ENCODE measurements at regions not wholly inside any gene's neighbourhood (a gene's known extent, or its start where the extent isn't known, plus 50 kb on each side); places are given as distances from the start of the nearest gene placed in this dataset.

DNA sequence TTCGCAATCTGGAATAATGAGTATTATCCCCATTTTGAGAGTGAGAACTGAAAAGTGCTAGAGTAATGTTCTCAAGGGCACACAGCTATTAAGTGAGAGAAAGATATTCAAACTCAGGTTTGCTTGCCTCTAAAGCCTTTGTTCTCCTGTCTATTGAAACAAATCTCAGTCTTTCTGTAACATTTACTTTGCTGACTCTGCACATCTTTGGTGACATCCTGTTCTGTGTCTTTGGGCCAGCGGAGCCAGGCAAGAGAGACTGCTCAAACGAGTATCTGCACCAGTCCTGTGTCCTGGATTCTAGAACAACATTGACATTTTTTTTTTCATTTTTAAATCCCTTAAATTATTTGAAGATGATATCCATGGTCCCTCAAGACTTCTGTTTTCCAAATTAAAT lies 1539.2 kb upstream of the PIK3C3 start:
- in situ Hi-C loops (cut with HindIII; ENCODE audit: low pct_unique_long_range_greater_than_20kb, low sequenced_read_pairs): no loop called here
- DNase-seq (ENCODE audit: low read depth): no peak

DNA sequence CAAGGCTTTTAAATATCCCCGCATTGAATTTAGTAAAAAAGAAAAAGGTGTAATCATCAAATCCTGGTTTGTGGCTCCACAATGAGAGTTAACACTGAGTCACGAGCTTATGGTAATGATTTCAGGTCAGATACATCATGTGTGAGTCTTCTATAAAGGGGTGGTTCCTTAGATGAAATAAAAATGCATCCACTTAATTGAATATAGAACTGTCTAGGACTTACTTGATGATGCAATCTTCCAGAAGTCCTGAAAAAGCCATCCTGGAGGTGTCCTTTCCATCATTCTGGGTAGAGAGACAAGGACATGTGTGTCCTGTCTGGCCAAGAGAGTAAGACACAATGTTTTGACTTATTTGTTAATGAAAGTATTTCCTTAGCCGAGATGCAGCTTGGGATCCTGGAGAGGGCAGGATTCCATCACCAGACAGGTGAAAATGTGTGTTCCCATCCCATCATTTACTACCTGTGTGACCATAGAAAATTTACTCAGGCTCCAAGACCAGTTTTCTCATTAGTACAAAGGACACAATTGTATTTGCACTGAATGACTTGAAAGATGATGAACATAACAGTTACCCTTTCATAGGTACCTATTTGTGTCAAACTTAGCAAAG lies 1539.8 kb upstream of the PIK3C3 start:
- no peak for DNase-seq (ENCODE audit: low read depth)

DNA sequence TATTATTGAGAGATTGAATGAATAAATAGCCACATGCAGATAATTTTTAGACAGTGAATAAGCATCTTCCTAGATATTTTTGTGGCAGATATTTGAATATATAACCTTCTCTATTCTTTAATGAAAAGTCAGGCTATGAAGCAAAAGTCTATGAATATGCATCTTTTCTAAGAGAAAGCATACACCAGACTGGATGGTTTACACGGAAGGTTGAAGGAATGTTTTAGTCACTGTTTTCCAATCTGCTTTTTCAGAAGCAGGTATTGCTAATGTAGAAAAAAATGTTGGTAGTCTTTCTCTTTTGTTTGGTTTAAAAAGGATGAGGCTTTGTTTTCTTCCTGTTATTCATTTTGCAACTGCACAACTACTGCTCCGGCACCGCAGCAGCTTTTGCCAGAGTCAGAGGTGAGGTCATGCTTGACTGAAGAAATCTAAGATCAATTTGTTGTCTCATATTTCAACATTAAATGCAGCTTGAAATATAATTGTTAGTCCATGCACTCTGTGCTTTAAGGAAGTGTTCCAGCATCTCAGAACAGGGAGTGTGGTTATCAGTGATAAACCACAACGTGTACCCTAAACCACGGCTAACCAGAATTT lies 1540.8 kb upstream of the PIK3C3 start:
- in situ Hi-C loops (cut with HindIII; ENCODE audit: low pct_unique_long_range_greater_than_20kb, low sequenced_read_pairs): no loop called here
- no peak for DNase-seq (ENCODE audit: low read depth)

More for the DNA sequence above, 1539.8 kb upstream of the PIK3C3 start:
- in situ Hi-C loops (cut with HindIII; ENCODE audit: low pct_unique_long_range_greater_than_20kb, low sequenced_read_pairs): no loop called here

DNA sequence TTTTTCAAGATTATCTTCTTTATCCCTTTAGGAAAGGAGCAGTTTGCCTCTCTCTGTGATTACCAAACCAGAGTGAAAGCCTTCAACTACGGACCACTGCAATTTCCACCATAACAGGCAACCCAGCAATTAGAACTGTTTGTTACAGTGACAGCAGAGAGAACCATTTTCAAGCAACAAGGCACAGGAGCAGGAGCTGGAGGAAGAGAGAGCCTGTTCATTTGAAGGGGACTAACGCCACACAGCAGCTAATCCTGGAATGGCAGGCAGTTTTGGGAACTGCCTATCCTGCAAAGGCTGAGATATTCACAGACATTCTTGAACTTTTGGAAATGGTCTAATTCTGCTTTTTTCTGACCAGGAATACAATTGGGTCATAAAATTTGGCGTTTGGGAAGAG lies 1541.9 kb upstream of the PIK3C3 start:
- in situ Hi-C loops (cut with HindIII; ENCODE audit: low pct_unique_long_range_greater_than_20kb, low sequenced_read_pairs): no loop called here
- DNase-seq (ENCODE audit: low read depth): no peak

DNA sequence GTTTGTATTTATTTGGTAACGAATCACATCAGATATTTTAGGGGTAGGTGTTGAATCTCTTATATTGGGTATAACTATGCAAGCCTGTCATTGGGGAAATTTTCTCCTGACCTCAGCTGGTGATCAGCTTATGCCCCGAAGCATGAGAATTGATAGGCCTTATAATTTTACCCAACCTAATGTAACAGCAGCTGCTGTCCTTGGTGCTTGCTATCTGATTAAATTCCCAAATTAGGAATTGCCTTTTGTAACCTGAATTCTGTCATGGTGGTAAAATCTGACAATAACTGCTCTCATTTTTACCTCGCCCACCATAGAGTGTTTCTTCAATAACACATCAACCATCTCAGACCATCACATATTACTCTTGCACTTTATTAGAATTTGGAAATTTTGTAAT lies 1542.6 kb upstream of the PIK3C3 start:
- in situ Hi-C loops (cut with HindIII; ENCODE audit: low pct_unique_long_range_greater_than_20kb, low sequenced_read_pairs): no loop called here
- DNase-seq (ENCODE audit: low read depth): no peak

DNA sequence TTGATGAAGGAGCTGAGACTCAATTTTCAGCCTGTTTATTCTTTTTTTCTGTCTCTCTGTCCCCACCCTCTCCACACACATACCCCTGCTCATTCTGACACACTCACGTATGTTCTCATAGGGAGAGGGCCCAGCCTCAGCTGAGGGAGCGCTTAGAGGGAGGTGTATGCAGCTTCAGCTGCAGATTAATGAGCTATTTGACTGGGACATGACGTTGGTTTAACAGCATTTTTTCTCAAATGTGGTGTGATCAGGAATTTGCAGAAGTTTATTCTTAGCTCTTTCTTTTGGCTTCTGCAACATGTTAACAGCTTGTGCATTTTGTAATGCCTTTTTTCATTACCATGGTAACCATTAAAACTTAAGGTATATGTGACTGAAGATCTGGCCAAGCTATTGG lies 1547.1 kb upstream of the PIK3C3 start:
- in situ Hi-C loops (cut with HindIII; ENCODE audit: low pct_unique_long_range_greater_than_20kb, low sequenced_read_pairs): no loop called here
- DNase-seq (ENCODE audit: low read depth): no peak

DNA sequence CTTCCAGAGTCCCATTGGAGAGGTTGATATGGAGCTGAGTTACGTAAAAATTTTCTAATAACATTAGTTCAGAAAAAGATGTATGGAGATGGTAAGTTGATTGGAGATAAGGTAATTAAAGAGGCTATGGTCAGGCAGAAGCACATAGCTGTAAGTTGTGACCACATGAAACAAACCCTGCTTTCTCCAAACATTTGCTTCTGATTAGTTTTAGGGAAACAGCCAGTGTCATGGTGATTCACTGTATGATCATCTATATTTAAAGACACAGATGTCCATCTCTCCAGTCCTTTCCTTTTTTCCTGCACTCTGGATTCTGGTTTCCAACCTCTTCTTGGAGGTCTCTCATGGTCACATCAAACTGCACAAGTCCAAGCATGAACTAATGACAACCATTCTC lies 1550.8 kb upstream of the PIK3C3 start:
- DNase-seq (ENCODE audit: low read depth): no peak
- in situ Hi-C loops (cut with HindIII; ENCODE audit: low pct_unique_long_range_greater_than_20kb, low sequenced_read_pairs): no loop called here

DNA sequence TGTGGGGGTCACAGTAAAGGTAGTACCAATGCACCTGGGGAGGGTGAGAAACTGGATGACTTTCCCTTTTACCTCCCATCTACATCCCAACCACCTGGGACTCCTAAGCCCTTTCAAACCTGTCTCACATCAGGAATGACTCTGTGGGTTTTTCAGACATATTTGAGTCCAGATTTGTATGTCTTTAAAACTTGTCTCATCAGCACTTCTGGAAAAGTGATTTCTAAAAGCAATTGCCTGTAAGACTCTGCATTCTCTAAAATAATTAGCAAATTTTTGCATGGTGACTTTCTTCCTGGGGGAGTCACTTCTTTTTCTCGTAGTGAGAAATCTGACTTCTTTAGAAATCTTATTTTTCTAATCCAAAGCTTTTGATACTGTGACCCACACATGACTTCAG lies 1553.0 kb upstream of the PIK3C3 start:
- DNase-seq (ENCODE audit: low read depth): no peak
- in situ Hi-C loops (cut with HindIII; ENCODE audit: low pct_unique_long_range_greater_than_20kb, low sequenced_read_pairs): no loop called here

DNA sequence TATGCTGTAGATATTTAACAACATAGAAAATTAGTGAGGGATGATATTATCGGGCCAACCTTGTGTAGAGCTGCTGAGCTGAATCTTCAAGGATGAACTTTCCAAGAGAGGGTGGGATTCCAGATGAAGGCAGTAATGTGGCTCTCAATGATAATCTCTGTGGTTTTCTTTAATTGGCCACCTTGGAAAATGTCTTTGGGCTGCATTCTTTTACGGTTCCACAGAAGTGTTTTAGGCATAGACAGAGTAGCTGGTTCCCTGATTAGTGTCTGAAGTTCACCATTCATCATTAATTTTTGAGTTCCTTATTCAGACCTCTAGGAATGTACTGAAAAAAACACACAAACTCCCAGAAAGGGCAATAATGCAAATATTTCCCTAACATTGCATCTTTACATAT lies 1566.9 kb upstream of the PIK3C3 start:
- DNase-seq (ENCODE audit: low read depth): no peak
- in situ Hi-C loops (cut with HindIII; ENCODE audit: low pct_unique_long_range_greater_than_20kb, low sequenced_read_pairs): no loop called here

DNA sequence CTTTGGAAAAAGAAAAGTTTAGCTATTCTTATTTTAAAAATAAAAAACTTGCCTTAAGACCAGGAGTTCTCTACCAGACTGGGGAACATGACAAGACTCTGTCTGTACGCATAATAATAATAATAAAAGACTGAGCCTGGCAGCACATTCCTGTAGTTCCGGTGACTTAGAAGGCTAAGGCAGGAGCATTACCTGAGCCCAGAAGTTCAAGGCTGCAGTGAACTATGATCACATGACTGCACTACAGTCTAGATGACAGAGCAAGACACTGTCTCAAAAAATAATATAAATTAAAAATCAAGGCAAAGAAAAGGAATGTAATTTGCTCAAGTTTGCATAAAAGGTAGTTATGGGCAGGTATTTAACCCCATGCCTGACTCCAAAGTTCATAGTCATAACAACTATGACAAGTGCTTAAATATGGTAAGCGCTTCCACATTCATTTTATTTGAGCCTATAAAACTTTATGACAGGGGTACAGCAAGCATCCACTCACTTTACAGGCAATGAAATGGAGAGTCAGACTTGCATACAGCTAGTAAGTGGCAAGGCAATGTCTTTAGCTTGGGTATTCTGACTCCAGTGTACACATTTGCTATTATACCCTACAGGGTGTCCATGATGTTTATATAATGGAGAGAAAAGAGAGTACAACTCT lies 1567.8 kb upstream of the PIK3C3 start:
- in situ Hi-C loops (cut with HindIII; ENCODE audit: low pct_unique_long_range_greater_than_20kb, low sequenced_read_pairs): no loop called here
- no peak for DNase-seq (ENCODE audit: low read depth)

DNA sequence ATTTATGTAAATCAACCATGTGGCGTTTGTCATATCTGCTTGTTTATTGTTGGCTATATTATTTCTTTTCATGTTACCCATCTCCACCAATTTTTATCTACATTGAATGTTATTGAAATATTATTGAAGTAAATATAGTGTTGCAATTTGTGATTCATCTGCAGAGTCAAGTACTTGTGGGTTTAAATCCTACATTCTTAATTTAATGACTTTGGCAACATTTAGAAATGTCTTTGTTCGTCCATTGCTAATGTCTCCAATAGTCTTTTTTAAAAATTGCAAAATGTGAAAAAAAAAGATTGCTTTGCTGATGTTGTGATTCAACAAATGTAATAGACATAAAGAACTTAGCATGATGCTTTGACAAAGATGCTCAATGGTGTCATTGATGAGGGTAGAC lies 1572.8 kb upstream of the PIK3C3 start:
- in situ Hi-C loops (cut with HindIII; ENCODE audit: low pct_unique_long_range_greater_than_20kb, low sequenced_read_pairs): no loop called here
- no peak for DNase-seq (ENCODE audit: low read depth)

DNA sequence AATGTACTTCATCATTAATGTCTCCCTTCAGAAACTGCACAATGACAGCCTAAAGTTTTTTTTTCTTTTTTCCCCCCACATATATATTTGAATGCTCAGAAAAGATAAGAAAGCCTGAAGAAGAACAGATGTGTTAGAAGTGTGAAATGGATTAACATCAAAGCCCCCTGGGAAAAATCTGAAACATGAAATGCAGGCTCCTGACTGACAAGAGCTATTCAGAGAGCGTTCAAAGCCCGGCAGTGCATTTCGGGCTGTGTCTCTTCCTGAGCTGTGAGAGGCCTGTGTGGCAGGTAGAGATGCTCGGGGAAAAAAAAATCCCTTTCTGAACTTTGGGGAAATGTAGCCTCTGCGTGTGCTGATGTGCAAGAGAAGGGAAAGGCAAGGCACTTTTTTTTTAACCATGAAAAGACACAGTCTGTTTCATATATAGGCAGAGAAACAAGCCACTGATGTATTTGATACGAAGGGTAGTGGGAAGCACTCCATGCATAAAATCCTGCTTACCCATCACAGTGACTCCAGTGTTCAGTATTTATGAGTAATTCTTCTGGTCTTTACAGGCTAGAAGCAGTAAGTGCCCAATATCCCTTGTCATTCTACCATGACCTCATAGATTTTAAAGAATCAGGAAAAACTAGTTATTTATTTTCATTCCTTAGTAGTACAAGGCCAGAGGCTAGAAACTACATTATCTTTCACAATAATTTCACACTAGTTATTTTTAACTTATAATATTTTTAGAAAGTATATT lies 1574.2 kb upstream of the PIK3C3 start:
- no peak for DNase-seq (ENCODE audit: low read depth)
- in situ Hi-C loops (cut with HindIII; ENCODE audit: low pct_unique_long_range_greater_than_20kb, low sequenced_read_pairs): no loop called here

DNA sequence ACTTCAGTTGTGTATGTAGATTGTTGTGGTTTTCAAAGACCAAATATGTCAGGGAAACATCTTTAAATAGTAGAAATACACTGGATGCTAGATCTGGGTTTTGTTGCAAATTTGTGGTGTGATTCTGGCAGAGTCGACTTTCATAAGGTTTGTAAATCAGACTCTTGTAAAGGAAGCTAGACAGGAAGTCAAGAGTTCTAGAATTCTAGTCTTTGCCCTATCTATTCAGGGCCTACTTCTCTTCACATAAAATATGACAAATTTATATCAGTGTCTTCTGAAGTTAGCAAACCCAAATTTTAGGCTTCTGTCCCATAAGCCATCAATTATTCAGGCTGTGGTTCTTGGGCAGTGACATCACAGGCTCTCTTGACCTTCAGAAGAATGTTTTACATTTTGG lies 1579.2 kb upstream of the PIK3C3 start:
- DNase-seq (ENCODE audit: low read depth): no peak
- in situ Hi-C loops (cut with HindIII; ENCODE audit: low pct_unique_long_range_greater_than_20kb, low sequenced_read_pairs): no loop called here

DNA sequence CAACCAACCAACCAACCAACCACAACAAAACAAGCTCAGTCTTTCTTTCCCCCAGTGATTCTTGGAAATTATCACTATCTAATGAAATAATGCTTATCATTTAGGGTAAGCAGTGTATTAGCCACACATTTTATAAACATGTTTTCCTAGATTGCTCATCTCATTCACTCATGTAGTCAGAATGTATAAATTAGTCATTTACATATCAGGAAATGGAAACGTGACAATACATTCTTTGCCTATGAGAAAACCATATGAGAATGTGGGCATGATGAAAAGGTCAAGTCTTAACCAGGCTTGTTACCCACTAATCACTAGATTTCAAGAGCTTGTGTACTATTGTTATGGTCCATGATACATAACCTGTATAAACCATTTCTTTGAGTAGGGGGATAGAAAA lies 1583.4 kb upstream of the PIK3C3 start:
- no peak for DNase-seq (ENCODE audit: low read depth)
- in situ Hi-C loops (cut with HindIII; ENCODE audit: low pct_unique_long_range_greater_than_20kb, low sequenced_read_pairs): no loop called here

DNA sequence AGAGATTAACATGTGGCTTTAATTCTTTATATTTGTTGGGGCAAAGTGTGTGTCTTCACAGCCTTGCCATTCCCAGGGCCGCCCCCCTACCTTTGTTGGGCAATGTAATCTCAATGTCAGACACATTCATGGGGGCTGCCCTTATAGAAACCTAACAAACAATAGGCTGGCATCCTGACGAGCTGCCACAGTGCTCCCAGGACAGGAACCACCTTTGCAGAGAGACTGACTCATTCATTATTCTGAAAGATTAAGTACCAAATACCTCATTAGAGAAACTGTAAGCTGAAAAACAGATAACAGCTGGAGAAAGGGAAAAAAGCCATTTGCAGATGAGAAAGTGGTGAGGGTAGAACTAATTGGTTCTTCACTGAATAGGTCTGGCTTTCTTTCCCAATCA lies 1587.5 kb upstream of the PIK3C3 start:
- DNase-seq (ENCODE audit: low read depth): no peak
- in situ Hi-C loops (cut with HindIII; ENCODE audit: low pct_unique_long_range_greater_than_20kb, low sequenced_read_pairs): no loop called here

DNA sequence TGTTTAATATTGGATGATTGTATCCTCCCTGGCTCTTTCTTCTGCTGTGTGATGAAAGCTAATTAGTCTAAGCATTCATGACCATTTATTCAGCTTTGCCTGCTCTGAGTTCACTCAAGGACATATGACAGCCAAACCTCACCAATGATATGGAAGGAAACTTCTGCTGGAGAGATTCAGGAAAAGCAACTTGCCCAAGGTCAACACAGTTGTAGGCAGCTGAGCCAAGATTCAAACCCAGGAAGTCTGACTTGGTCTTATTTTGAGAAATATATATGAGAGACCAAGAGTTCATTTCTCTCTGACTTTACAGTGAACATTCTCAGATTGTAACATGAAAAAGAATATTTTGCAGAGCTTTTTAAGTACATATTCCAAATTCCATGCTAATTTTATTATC lies 1588.5 kb upstream of the PIK3C3 start:
- in situ Hi-C loops (cut with HindIII; ENCODE audit: low pct_unique_long_range_greater_than_20kb, low sequenced_read_pairs): no loop called here
- DNase-seq (ENCODE audit: low read depth): no peak

DNA sequence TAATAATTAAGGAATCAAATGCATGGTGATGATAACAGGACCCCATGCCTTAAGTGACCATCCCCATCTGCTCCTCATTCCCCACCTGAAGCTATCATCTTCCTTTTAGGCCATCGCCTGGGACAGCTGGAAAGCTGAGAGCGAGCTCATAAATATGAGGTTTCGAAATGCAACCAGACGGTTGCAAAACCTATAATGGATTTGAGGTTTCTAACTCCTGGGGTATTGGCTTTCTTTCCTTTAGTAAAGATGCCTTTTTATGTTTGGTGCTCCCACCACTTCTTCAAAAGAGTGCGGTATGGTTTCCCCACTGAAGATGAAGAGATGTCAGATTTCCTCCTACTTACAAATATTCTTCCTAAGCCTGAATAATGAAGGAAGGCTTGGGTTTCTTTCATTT lies 1589.5 kb upstream of the PIK3C3 start:
- no peak for DNase-seq (ENCODE audit: low read depth)
- in situ Hi-C loops (cut with HindIII; ENCODE audit: low pct_unique_long_range_greater_than_20kb, low sequenced_read_pairs): no loop called here

DNA sequence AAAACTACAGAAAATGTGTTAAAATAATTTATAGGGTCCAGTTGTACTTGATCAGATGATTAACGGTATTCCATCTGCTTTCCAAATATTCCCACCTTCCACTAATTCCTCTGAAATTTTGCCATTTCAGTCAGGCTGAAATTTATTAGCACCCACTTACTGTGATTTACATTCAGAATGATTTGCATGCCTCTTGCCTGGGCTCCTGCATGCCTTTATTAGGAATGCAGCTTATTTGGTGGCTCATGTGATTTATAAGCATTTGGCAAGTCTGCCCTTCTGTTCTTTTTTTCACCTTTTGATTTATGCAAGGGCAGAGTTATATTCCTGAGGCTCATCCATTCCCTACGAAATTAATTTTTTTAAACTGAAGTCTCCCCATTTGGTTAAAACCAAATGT lies 1594.5 kb upstream of the PIK3C3 start:
- no peak for DNase-seq (ENCODE audit: low read depth)
- in situ Hi-C loops (cut with HindIII; ENCODE audit: low pct_unique_long_range_greater_than_20kb, low sequenced_read_pairs): no loop called here

DNA sequence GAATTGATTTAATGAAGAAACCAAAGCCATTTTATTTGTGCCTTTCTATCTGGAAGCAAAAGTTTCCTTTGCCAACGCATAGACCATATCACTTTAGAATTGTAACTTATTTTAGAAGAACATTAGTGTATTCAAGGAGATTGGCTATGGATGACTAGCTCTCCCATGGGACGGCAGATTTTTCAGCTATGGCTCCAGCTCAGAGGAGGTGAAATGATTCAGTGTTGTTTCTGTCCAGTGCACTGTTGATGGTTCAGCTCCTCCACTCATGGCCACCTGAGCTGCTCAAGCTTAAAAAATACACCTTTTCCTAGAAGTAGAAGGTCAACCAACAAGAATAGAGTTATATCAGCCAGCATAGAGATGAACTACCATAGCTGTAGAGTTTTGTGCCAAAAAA lies 1597.5 kb upstream of the PIK3C3 start:
- no peak for DNase-seq (ENCODE audit: low read depth)
- in situ Hi-C loops (cut with HindIII; ENCODE audit: low pct_unique_long_range_greater_than_20kb, low sequenced_read_pairs): no loop called here

All from Caki2 (cell line).